Natural killer cell treated with Interleukin-12 subunit alpha and Interleukin-12 subunit beta and Interleukin-15 and Interleukin-18, amount 100 ng/mL, for 72 hours (primary cell): ENCODE measurements at regions not wholly inside any gene's neighbourhood (a gene's known extent, or its start where the extent isn't known, plus 50 kb on each side); places are given as distances from the start of the nearest gene placed in this dataset.
A peak's percentile ranks its signal among the peaks of the same experiment; 100 is the strongest.

Experiments used
- ATAC-seq, 2 donors: fragments of 150-1000 bp; cut with Tn5 transposase in 1 of 2; sonication (Bioruptor Pico), chemical (Tn5 transposase) in 1 of 2; 2 replicates each; pipeline ENCODE4 v1.10.0; 2021
- DNase-seq: peaks from one replicate; pipeline ENCODE4 v3.0.0; 2022; ENCODE audit warnings: low spot score
- H3K27ac Mint-ChIP-seq, 2 donors: 1 replicate in 1 of 2; 2 replicates in 1 of 2; pipeline ENCODE4 v1.8.0; 2022; ENCODE audit warnings: mixed read lengths in 2 of 2, mild to moderate bottlenecking in 1 of 2, moderate library complexity in 1 of 2
- H3K27me3 Mint-ChIP-seq, 2 donors: 1 replicate in 1 of 2; 2 replicates in 1 of 2; pipeline ENCODE4 v1.8.0; 2022; ENCODE audit warnings: mixed read lengths in 2 of 2
- H3K36me3 Mint-ChIP-seq: one replicate; pipeline ENCODE4 v1.8.0; 2022; ENCODE audit warnings: mixed read lengths
- H3K4me1 Mint-ChIP-seq, 2 donors: 1 replicate in 1 of 2; 2 replicates in 1 of 2; pipeline ENCODE4 v1.8.0; 2022; ENCODE audit warnings: low read depth in 2 of 2, mixed read lengths in 2 of 2, mild to moderate bottlenecking in 1 of 2
- H3K4me3 Mint-ChIP-seq: one replicate; pipeline ENCODE4 v1.8.0; 2022; ENCODE audit warnings: mixed read lengths
- H3K9me3 Mint-ChIP-seq: 2 replicates; pipeline ENCODE4 v1.8.0; 2022; ENCODE audit warnings: mixed read lengths

DNA sequence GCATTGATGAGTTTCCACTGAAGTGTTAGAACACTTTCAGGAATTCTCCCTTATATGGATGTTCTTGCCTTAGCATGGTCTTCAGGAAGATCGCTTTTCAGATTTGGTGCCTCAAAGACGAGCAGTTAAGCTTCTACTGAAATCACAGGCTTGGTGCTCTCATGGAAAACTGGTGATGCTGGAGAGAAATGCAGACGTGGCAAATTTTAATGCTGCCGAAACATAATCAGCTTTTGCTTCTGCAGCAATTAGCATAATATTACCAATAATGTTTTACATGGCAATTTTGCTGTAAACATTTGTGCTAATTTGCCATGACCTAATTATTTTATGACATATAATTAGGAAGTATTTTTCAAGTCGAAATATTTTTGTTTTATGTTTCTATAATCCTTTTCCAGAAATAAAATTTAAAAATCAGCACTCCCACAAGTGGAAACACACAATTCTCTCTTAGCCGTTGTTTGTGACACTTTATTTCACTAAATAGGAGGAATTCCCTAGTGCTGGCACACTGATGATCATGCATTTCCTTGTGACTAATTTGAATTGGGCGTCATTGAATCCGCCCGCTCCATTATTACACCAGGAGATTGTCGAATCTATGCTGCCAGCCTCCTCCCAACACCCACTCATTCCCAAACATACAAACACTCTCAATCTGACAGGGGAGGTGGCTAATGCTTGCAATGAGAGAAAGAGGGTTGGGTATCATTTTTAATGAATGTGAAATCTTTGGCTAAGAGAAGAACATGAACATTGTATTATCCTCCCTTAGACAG is 506.8 kb upstream of the PPP2R3A start:
- Mint-ChIP-seq H3K27ac (no peak overlapping the region), H3K36me3 (no peaks in the 10 kb centered on the region), H3K27me3 (no peaks in the 10 kb centered on the region), H3K9me3 (peaks cover 11% of the 10 kb centered on the region), H3K4me1 (no peaks in the 10 kb centered on the region), H3K4me3 (no peak overlapping the region)
- DNase-seq (no peak), ATAC-seq (no peak)

DNA sequence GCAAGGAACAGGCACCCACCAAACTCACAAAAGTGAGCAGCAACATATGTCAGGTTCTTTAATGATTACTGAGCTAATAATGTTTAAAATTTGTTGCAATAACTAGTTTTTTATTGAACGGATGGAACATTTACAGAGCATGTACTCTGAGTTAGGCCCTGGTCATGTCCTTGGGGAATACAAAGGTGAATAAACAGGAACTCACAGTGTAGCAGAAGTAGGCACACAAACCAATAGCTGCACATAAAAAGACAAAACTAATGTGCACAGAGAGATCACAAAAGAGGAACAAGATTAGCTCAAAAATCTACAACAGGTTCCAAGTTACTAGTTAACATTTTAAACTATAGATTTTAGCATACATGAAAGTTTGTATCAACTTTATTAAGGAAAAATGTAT is 505.3 kb upstream of the PPP2R3A start:
- H3K4me1 Mint-ChIP-seq: no peaks in the 10 kb centered on the region
- H3K27me3 Mint-ChIP-seq: no peaks in the 10 kb centered on the region
- peaks cover 11% of the 10 kb centered on the region for H3K9me3 Mint-ChIP-seq
- H3K4me3 Mint-ChIP-seq: no peak overlapping the region
- no peak for DNase-seq
- no peaks in the 10 kb centered on the region for H3K36me3 Mint-ChIP-seq
- H3K27ac Mint-ChIP-seq: no peak overlapping the region
- no peak for ATAC-seq

DNA sequence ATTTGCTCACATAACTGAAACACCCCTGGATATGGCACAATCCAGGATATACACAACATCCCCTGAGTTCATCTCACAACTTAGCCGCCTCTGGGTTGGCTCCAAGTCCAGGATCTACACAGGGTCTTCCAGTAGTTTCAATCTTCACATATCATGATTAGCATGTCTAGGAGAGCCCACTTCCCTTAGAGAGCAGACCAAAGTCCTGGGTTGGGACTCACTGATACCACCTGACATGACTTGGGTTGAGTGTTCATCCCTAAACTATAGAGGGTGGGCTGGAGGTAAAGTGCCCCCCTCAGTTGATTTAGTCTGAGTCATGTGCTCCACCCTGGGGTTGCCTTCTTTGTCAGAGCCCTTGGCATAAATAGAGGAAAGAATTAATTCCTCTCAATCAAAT is 493.6 kb upstream of the PPP2R3A start:
- DNase-seq (no peak), ATAC-seq (peak in 1 of 2 donors; percentile 31)
- no peak overlapping the region for H3K4me3 Mint-ChIP-seq
- H3K9me3 Mint-ChIP-seq: peaks cover 19% of the 10 kb centered on the region
- no peaks in the 10 kb centered on the region for H3K36me3 Mint-ChIP-seq
- no peak overlapping the region for H3K27ac Mint-ChIP-seq
- H3K27me3 Mint-ChIP-seq: no peaks in the 10 kb centered on the region
- no peaks in the 10 kb centered on the region for H3K4me1 Mint-ChIP-seq

DNA sequence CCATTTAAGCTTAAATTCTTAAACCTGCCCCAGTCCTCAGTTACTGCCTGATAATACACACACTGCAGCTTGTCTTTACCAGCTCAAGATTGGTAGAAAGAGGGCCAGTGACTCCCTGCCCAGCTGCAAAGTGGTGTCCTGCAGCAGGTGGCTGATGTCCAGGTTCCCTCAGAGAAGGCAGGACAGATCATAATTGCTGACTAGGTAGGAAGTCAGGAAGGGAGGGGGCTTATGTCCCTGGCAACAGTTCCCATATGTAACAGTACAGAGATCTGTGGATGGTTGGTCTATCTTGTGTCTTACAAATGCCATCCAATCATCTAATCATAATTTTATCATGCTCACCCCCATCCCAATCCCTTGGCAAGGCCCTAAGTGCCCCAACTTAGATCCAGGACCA is 492.1 kb upstream of the PPP2R3A start:
- no peak for DNase-seq
- H3K4me3 Mint-ChIP-seq: no peak overlapping the region
- no peaks in the 10 kb centered on the region for H3K27me3 Mint-ChIP-seq
- no peaks in the 10 kb centered on the region for H3K4me1 Mint-ChIP-seq
- H3K36me3 Mint-ChIP-seq: no peaks in the 10 kb centered on the region
- no peak for ATAC-seq
- H3K9me3 Mint-ChIP-seq: peaks cover 14% of the 10 kb centered on the region
- no peak overlapping the region for H3K27ac Mint-ChIP-seq

DNA sequence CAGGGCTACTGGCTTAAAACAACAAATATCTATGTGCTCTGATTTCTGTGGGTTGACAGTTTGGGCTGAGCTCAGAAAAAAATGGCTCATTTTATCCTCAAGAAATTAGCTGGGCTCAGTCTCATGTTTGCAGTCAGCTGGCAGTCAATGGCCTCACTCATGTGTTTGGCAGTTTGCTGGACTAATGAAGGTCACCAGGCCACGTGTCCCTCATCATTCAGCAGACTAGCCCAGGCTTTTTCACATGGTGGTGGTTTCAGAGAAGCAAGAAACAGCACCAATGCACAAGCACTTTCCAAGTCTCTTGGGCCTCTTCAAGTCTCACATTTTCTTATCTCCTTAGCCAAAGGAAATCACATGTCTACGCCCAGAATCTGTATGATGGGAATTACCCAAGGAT is 478.3 kb upstream of the PPP2R3A start:
- DNase-seq (no peak), ATAC-seq (no peak)
- H3K27ac Mint-ChIP-seq: no peak overlapping the region
- no peaks in the 10 kb centered on the region for H3K27me3 Mint-ChIP-seq
- no peaks in the 10 kb centered on the region for H3K9me3 Mint-ChIP-seq
- no peaks in the 10 kb centered on the region for H3K36me3 Mint-ChIP-seq
- no peaks in the 10 kb centered on the region for H3K4me1 Mint-ChIP-seq
- no peak overlapping the region for H3K4me3 Mint-ChIP-seq

DNA sequence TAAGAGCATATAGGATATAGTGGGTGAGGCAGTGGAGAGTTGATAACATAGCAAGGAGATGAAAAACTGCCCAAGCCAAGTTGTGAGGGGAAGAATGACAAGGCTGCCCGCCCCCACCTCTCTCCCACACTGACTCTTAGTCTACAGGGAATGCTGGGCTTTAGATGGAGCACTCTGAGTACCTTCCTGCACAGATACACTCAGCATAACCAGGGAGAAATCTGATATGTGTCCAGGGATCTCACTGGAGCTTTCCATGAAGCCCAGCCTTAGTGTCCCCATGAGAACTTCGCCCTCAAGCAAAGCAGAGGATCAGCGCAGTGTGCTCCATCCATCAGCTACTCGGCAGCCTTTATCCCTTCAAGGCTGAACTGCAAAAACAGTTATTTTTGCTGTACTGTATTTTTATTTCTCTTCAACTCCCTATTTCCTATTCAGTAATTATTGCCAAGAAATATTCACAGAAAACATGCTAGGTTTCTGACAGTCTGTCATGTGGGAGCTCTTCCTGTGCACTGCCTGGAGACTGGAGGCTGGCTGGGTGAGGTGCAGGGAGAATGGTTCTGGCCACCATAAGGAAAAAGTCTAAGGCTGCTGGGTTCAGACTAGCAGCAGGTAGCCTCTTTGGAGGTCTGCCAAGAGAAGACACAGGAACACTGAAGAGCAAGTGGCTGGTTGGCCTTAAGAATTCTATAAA is 475.2 kb upstream of the PPP2R3A start:
- Mint-ChIP-seq H3K36me3 (no peaks in the 10 kb centered on the region), H3K27ac (no peak overlapping the region), H3K9me3 (peaks cover 3% of the 10 kb centered on the region), H3K4me3 (no peak overlapping the region), H3K4me1 (no peaks in the 10 kb centered on the region), H3K27me3 (peaks cover 0 to 3% of the 10 kb centered on the region in 2 donors)
- no peak for DNase-seq
- ATAC-seq: no peak

DNA sequence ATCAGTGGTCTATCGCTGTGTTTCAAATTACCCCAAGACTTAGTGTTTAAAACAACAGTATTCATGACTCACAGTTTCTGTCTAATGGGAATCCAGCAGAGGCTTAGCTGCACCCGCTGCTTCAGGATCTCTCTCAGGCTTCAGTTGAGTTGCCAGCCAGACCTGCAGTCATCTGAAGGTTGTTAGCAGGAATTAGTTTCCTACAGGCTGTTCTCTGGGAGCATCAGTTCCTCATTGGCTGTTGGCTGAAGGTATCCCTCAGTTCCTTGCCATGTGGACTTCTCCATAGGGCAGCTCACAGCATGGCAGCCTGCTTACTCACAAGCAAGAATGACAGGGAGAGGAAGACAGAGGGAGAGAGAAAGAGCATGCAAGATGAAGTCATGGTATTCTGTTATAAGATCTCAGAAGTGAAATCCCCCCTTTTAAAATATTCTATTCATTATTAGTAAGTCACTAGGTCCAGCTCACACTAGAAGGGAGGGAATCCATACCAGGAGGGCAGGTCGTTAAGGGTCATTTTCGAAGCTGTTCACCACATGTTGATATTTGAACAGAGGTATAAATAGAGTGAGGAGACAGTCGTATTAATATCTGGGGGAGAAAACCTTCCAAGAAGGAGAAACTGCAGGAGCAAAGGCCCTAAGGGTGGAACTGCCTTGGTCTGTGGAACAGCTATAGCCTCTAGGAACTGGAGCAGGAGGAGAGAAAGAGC is 473.9 kb upstream of the PPP2R3A start:
- peaks cover 0 to 3% of the 10 kb centered on the region in 2 donors for H3K27me3 Mint-ChIP-seq
- H3K9me3 Mint-ChIP-seq: peaks cover 4% of the 10 kb centered on the region
- ATAC-seq (no peak), DNase-seq (no peak)
- no peaks in the 10 kb centered on the region for H3K4me1 Mint-ChIP-seq
- no peak overlapping the region for H3K4me3 Mint-ChIP-seq
- no peak overlapping the region for H3K27ac Mint-ChIP-seq
- no peaks in the 10 kb centered on the region for H3K36me3 Mint-ChIP-seq

DNA sequence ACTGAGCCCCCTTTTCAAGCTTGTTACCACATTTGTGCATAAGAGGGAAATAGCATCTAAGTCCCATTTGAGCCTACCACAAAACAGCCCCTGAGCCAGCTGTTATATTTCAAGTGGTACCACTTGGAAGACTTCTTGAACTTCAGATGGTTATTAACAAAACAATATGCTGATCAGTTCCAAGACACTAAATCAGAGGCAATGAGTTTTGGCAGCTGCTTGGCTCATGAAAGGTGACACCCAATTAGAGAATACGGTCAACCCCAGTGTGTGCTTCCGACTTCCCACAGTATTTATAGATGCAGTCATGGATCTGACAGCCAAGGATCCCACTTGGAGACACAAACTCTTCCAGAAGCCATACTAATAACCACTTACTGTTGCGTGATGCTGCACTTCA is 469.6 kb upstream of the PPP2R3A start:
- H3K9me3 Mint-ChIP-seq: peaks cover 7% of the 10 kb centered on the region
- no peaks in the 10 kb centered on the region for H3K4me1 Mint-ChIP-seq
- H3K27me3 Mint-ChIP-seq: peaks cover 0 to 3% of the 10 kb centered on the region in 2 donors
- H3K27ac Mint-ChIP-seq: no peak overlapping the region
- ATAC-seq: no peak
- no peak overlapping the region for H3K4me3 Mint-ChIP-seq
- H3K36me3 Mint-ChIP-seq: no peaks in the 10 kb centered on the region
- no peak for DNase-seq

DNA sequence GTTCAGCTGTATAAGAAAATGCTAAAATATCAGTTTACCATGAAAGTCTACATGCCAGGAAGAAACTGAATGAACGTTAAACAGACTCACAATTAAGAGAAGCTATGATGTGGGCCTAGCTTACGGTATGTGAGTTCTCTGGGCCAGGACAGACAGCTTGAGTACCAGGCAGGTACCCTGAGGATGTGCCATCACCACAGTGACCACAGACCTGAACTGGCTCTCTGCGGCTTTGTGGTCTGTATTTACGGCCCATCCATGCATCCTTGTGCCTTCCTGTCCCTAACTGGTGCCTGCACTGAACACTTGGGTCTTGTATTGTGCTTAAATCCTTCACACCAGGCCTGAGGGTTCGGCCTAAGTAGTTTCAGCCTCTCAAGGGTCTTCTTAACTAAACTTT is 467.5 kb upstream of the PPP2R3A start:
- Mint-ChIP-seq H3K4me3 (no peak overlapping the region), H3K36me3 (no peaks in the 10 kb centered on the region), H3K27me3 (peaks cover 0 to 3% of the 10 kb centered on the region in 2 donors), H3K9me3 (peaks cover 7% of the 10 kb centered on the region), H3K27ac (no peak overlapping the region), H3K4me1 (no peaks in the 10 kb centered on the region)
- DNase-seq: no peak
- no peak for ATAC-seq

DNA sequence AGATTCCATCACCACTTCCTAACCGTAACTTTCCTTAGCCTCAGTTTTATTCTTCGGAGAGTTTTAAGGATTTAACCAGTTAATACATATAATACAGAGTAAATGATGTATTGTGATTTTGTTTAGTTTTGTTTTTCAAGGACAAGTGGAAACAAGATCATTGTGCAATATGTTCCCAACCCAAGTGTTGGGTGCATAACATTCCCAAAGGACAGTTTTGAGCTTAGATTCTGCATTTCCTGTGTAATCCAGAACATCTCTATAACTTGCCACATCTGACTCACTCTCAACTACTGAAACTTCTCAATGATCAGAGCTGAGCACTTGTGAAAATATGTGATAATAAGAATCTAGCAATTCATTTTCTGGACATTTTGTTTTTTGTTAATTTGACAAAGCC is 466.1 kb upstream of the PPP2R3A start:
- no peaks in the 10 kb centered on the region for H3K4me1 Mint-ChIP-seq
- no peaks in the 10 kb centered on the region for H3K36me3 Mint-ChIP-seq
- peaks cover 7% of the 10 kb centered on the region for H3K9me3 Mint-ChIP-seq
- H3K4me3 Mint-ChIP-seq: no peak overlapping the region
- ATAC-seq (no peak), DNase-seq (no peak)
- peaks cover 0 to 3% of the 10 kb centered on the region in 2 donors for H3K27me3 Mint-ChIP-seq
- no peak overlapping the region for H3K27ac Mint-ChIP-seq

DNA sequence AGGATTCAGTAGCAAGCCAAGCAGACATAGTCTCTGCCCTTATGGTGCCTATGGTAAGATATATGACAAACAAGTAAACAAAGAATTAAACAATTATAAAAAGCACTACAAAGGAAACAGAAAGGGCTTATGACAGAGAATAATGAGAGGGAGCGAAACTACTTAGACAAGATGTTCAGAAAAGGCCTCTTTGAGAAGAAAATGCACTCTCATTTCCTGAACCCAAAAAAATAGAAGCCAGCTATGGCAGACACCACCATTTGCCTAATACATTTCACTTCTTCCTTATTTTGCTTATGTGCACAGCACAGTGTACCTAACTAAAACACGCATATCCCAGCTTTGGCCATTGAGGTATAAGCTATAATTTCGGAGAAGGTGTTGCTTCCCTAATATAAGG is 465.5 kb upstream of the PPP2R3A start:
- H3K4me1 Mint-ChIP-seq: no peaks in the 10 kb centered on the region
- ATAC-seq (no peak), DNase-seq (no peak)
- H3K27ac Mint-ChIP-seq: no peak overlapping the region
- H3K4me3 Mint-ChIP-seq: no peak overlapping the region
- peaks cover 7% of the 10 kb centered on the region for H3K9me3 Mint-ChIP-seq
- H3K27me3 Mint-ChIP-seq: peaks cover 0 to 3% of the 10 kb centered on the region in 2 donors
- H3K36me3 Mint-ChIP-seq: no peaks in the 10 kb centered on the region

DNA sequence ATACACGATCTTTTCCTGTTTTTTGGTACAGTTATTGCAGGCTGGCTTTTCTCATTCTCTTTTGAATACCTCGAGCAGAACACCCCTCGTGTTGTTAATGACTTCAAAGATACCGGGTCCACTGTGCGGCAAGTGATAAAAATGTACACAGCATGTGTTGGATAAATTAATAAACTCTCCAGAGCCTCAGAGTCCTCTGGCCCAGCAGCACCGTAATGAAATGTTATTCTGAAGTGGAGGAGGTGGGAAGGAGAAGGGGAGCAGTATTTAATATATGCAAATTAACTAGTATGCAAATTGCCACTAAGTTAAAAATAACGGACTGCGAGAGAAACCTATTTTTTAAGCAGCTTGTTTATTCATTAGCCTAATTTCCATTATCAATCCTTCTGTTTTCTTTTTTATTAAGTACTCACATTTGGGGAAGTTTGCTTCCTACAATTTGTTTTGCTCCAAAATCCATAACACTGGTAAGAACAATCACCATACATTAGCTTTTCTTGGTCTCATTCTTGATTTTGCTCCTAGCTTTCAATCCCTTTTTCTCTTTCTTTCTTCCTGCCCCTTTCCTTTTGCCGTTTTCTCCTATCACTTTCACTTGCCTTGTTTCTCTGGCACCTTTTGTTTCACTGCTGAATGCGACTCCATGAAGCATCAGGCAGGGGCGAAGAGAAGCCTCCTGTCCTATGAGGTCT is 462.3 kb upstream of the PPP2R3A start:
- DNase-seq: no peak
- Mint-ChIP-seq H3K27me3 (peaks cover 0 to 2% of the 10 kb centered on the region in 2 donors), H3K9me3 (peaks cover 10% of the 10 kb centered on the region), H3K4me3 (no peak overlapping the region), H3K4me1 (no peaks in the 10 kb centered on the region), H3K27ac (no peak overlapping the region), H3K36me3 (no peaks in the 10 kb centered on the region)
- no peak for ATAC-seq

DNA sequence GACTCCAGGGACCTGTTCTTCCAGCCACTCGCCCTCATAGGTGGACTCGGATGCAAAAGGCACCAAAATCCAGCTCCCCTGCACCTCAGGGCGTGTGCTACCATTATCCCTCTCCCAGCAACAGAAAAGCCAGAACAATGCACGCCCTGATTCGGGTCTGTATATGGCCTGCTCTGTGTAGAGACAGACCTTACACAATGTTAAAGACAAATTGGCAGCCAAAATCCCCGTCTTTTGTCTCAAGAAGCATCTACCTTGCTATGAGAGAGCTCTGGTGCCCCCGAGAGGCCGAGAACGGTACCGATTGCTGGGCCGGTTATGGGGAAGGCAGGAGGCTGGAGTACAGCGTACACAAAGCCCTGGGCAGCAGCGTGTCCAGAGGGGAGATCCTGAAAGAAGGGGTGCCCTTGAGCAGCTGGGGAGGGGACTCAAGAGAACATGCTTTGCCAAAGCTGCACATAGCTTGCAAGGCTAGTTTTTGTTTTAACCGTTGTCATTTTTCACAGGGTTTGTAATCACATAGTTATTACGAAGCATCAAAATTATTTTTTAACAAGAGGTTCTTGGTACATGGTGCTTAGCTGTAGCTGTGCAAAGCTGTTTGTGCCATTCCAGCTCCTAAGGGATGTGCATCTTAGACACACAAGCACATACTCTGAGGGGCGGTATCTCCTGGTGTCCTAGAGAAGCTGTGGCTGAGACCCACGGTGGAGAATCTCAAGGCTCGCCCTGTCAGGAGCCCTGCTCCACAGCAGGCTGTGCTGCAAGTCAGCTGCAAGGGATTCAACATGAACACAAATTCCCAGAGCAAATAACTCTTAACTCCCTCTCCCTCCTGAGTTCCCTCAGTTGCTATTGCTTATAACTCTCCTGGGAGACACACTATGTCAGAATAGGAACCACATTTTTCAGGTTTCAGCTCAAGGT is 461.5 kb upstream of the PPP2R3A start:
- Mint-ChIP-seq H3K4me3 (no peak overlapping the region), H3K4me1 (no peaks in the 10 kb centered on the region), H3K36me3 (no peaks in the 10 kb centered on the region), H3K27ac (no peak overlapping the region), H3K27me3 (peaks cover 0 to 2% of the 10 kb centered on the region in 2 donors), H3K9me3 (peaks cover 10% of the 10 kb centered on the region)
- ATAC-seq (no peak), DNase-seq (no peak)
